Hepatocyte (in vitro differentiated cells): ENCODE measurements at regions not wholly inside any gene's neighbourhood (a gene's known extent, or its start where the extent isn't known, plus 50 kb on each side); places are given as distances from the start of the nearest gene placed in this dataset.

ENCODE experiments used
- EZH2 ChIP-seq: fragments of 200-600 bp; sonication (generic); IDR thresholded peaks from 2 replicates; pipeline ENCODE4 v1.6.1; 2016; ENCODE audit warnings: antibody characterized with exemption, mild to moderate bottlenecking, borderline replicate concordance
- EZH2phosphoT487 ChIP-seq: fragments of 200-600 bp; sonication (generic); IDR thresholded peaks from one replicate; pipeline ENCODE4 v1.6.1; 2018; ENCODE audit warnings: antibody characterized with exemption, mild to moderate bottlenecking, low read depth, moderate library complexity; ENCODE audit not compliant: unreplicated experiment, severe bottlenecking
- TF ChIP-seq, protein P1 (sequence below): fragments of 200-600 bp; sonication (generic); IDR thresholded peaks from 2 replicates; pipeline ENCODE4 v1.5.1; 2016; ENCODE audit warnings: antibody characterized with exemption, mild to moderate bottlenecking; ENCODE audit not compliant: poor library complexity

DNA sequence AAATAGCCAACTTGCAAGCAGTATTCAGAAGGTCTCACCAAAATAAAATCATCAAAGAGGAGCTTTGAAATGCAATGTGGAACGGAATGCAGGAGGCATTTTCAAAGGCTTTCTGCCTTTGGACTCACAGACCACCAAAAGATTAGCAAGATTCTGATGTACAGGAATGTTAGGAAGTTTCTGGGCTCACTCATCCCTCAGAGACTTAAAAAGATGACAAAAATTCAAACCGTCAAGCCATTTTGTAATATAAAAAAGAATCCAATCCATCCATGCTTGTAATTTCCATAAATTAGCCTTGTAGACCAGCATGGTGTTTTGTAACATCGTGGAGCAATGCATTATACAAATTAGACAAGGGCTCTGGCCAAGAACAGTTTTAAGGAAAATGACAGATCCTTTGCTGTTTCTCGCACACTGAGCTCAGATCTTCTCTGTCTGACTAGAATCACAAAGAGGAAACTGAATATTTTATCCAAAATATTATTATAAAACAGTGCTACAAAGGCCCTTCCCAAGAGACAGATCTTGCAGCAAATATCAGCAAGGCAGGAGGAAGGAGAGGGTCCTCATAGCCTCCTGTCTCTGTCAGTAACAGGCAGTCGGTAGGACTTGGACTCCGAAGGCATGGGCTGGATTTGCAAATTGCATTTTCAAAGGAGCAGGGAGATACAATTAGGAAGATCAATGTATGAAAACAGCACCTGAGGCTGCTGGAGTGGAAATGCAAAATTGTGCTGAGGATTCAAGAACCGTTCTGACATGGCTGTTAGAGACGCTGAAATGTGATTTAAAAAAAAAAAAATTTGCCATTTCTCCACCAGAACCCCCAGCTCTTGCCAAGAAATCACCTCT, 57.4 kb upstream of the NRP1 start:
- TF ChIP-seq EZH2 (no peak), EZH2phosphoT487 (no peak)
- TF ChIP-seq, protein P1, sequence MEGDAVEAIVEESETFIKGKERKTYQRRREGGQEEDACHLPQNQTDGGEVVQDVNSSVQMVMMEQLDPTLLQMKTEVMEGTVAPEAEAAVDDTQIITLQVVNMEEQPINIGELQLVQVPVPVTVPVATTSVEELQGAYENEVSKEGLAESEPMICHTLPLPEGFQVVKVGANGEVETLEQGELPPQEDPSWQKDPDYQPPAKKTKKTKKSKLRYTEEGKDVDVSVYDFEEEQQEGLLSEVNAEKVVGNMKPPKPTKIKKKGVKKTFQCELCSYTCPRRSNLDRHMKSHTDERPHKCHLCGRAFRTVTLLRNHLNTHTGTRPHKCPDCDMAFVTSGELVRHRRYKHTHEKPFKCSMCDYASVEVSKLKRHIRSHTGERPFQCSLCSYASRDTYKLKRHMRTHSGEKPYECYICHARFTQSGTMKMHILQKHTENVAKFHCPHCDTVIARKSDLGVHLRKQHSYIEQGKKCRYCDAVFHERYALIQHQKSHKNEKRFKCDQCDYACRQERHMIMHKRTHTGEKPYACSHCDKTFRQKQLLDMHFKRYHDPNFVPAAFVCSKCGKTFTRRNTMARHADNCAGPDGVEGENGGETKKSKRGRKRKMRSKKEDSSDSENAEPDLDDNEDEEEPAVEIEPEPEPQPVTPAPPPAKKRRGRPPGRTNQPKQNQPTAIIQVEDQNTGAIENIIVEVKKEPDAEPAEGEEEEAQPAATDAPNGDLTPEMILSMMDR = no peak
